ENCODE measurements at regions not wholly inside any gene's neighbourhood (a gene's known extent, or its start where the extent isn't known, plus 50 kb on each side); places are given as distances from the start of the nearest gene placed in this dataset.

- Histone ChIP-seq H3K9me2 (ENCODE audit: insufficient read depth, low read length) (no peaks in the 10 kb centered on the region), H3K27ac (ENCODE audit: low read length) (no peak overlapping the region), H3K9me3 (ENCODE audit: low read length) (no peaks in the 10 kb centered on the region), H3K4me2 (ENCODE audit: low read length) (no peak overlapping the region), H3K9ac (ENCODE audit: low read length) (no peak overlapping the region), H3K79me2 (replicated peaks; ENCODE audit: insufficient read depth, low read length) (no peaks in the 10 kb centered on the region), H3K36me3 (ENCODE audit: insufficient read depth, low read length) (no peaks in the 10 kb centered on the region), H4K20me1 (ENCODE audit: insufficient read depth) (no peaks in the 10 kb centered on the region), H3K27me3 (ENCODE audit: insufficient read depth, low read depth, low read length) (no peaks in the 10 kb centered on the region), H3F3A (ENCODE audit: insufficient read depth, low read length, poor library complexity, severe bottlenecking) (no peaks in the 10 kb centered on the region), H3K4me3 (ENCODE audit: low read length) (no peak overlapping the region), H2AFZ (ENCODE audit: low read depth, low read length) (no peak overlapping the region)
- TF ChIP-seq RAD21 (conservative IDR thresholded peaks at IDR 0.05) (no peak), EP300 (conservative IDR thresholded peaks at IDR 0.05; ENCODE audit: poor library complexity, severe bottlenecking) (no peak), EZH2 (IDR thresholded peaks at IDR 0.05; ENCODE audit: borderline replicate concordance, insufficient read depth, low read length, poor library complexity, severe bottlenecking) (no peak), TAF1 (IDR thresholded peaks at IDR 0.05; ENCODE audit: low read depth) (no peak), REST (IDR thresholded peaks at IDR 0.05; ENCODE audit: borderline replicate concordance) (no peak), POLR2AphosphoS5 (IDR thresholded peaks at IDR 0.05) (no peak), MXI1 (conservative IDR thresholded peaks at IDR 0.05; ENCODE audit: poor library complexity, severe bottlenecking) (no peak), SMC3 (conservative IDR thresholded peaks at IDR 0.05; ENCODE audit: poor library complexity) (no peak)
- TF ChIP-seq, protein P1, sequence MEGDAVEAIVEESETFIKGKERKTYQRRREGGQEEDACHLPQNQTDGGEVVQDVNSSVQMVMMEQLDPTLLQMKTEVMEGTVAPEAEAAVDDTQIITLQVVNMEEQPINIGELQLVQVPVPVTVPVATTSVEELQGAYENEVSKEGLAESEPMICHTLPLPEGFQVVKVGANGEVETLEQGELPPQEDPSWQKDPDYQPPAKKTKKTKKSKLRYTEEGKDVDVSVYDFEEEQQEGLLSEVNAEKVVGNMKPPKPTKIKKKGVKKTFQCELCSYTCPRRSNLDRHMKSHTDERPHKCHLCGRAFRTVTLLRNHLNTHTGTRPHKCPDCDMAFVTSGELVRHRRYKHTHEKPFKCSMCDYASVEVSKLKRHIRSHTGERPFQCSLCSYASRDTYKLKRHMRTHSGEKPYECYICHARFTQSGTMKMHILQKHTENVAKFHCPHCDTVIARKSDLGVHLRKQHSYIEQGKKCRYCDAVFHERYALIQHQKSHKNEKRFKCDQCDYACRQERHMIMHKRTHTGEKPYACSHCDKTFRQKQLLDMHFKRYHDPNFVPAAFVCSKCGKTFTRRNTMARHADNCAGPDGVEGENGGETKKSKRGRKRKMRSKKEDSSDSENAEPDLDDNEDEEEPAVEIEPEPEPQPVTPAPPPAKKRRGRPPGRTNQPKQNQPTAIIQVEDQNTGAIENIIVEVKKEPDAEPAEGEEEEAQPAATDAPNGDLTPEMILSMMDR (IDR thresholded peaks at IDR 0.05; ENCODE audit: poor library complexity, severe bottlenecking) = no peak
These were observed 143.3 kb upstream of the ANKFN1 start for GRCh38 chr17:56009795-56010651.

- H3K36me3 ChIP-seq (ENCODE audit: insufficient read depth, low read length) = no peaks in the 10 kb centered on the region
- no peak overlapping the region for H3K4me2 ChIP-seq (ENCODE audit: low read length)
- no peak overlapping the region for H2AFZ ChIP-seq (ENCODE audit: low read depth, low read length)
- H3K4me3 ChIP-seq (ENCODE audit: low read length) = no peak overlapping the region
- H3F3A ChIP-seq (ENCODE audit: insufficient read depth, low read length, poor library complexity, severe bottlenecking) = no peaks in the 10 kb centered on the region
- no peaks in the 10 kb centered on the region for H3K9me2 ChIP-seq (ENCODE audit: insufficient read depth, low read length)
- no peaks in the 10 kb centered on the region for H4K20me1 ChIP-seq (ENCODE audit: insufficient read depth)
- no peaks in the 10 kb centered on the region for H3K9me3 ChIP-seq (ENCODE audit: low read length)
- no peak overlapping the region for H3K27ac ChIP-seq (ENCODE audit: low read length)
- H3K9ac ChIP-seq (ENCODE audit: low read length) = no peak overlapping the region
- no peaks in the 10 kb centered on the region for H3K79me2 ChIP-seq (replicated peaks; ENCODE audit: insufficient read depth, low read length)
- TF ChIP-seq SMC3 (conservative IDR thresholded peaks at IDR 0.05; ENCODE audit: poor library complexity) = no peak
- TF ChIP-seq RAD21 (conservative IDR thresholded peaks at IDR 0.05) = no peak
- TF ChIP-seq EP300 (conservative IDR thresholded peaks at IDR 0.05; ENCODE audit: poor library complexity, severe bottlenecking) = no peak
- no peak for TF ChIP-seq POLR2AphosphoS5 (IDR thresholded peaks at IDR 0.05)
- TF ChIP-seq, protein P1 (IDR thresholded peaks at IDR 0.05; ENCODE audit: poor library complexity, severe bottlenecking) = no peak
- no peak for TF ChIP-seq MXI1 (conservative IDR thresholded peaks at IDR 0.05; ENCODE audit: poor library complexity, severe bottlenecking)
- no peak for TF ChIP-seq EZH2 (IDR thresholded peaks at IDR 0.05; ENCODE audit: borderline replicate concordance, insufficient read depth, low read length, poor library complexity, severe bottlenecking)
- no peak for TF ChIP-seq TAF1 (IDR thresholded peaks at IDR 0.05; ENCODE audit: low read depth)
- TF ChIP-seq REST (IDR thresholded peaks at IDR 0.05; ENCODE audit: borderline replicate concordance) = no peak
- H3K27me3 ChIP-seq (ENCODE audit: insufficient read depth, low read depth, low read length) = no peaks in the 10 kb centered on the region
These were observed 141.7 kb upstream of the ANKFN1 start for GRCh38 chr17:56011406-56012131.
